Heart left ventricle (tissue), 16 donors: ENCODE measurements at regions not wholly inside any gene's neighbourhood (a gene's known extent, or its start where the extent isn't known, plus 50 kb on each side); places are given as distances from the start of the nearest gene placed in this dataset.

ENCODE experiments used
- ATAC-seq, 4 donors: fragments of 200-7000 bp; cut with Tn5 transposase; one replicate each; pipeline ENCODE4 v1.9.1; 2020 to 2022; ENCODE audit warnings: moderate library complexity in 4 of 4, mild to moderate bottlenecking in 3 of 4, moderate number of reproducible peaks in 1 of 4
- DNase-seq, 5 donors: peaks; one replicate each; pipeline ENCODE4 v3.0.0-alpha.2; 2020
- H3K27ac ChIP-seq, 12 donors: fragments of 200-600 bp; sonication (generic) in 4 of 12; one replicate each; pipeline versions ENCODE4 v1.5.0 to v1.8.0; 2016 to 2022; ENCODE audit warnings: mild to moderate bottlenecking in 2 of 12
- H3K27me3 ChIP-seq, 9 donors: fragments of 200-600 bp; sonication (generic) in 2 of 9; one replicate each; pipeline versions ENCODE4 v1.5.1 to v1.8.0; 2016 to 2022; ENCODE audit warnings: mild to moderate bottlenecking in 3 of 9
- H3K36me3 ChIP-seq, 9 donors: fragments of 200-600 bp; sonication (generic) in 2 of 9; one replicate each; pipeline versions ENCODE4 v1.5.0 to v1.8.0; 2018 to 2022; ENCODE audit warnings: mild to moderate bottlenecking in 2 of 9
- H3K4me1 ChIP-seq, 12 donors: fragments of 200-600 bp; sonication (generic) in 4 of 12; one replicate each; pipeline versions ENCODE4 v1.5.0 to v1.8.0; 2016 to 2022; ENCODE audit warnings: mild to moderate bottlenecking in 3 of 12
- H3K4me3 ChIP-seq, 12 donors: fragments of 200-600 bp; sonication (generic) in 4 of 12; one replicate each; pipeline versions ENCODE4 v1.5.0 to v1.8.0; 2017 to 2022; ENCODE audit warnings: mild to moderate bottlenecking in 9 of 12, moderate library complexity in 4 of 12
- H3K9me3 ChIP-seq, 12 donors: fragments of 200-600 bp; sonication (generic) in 4 of 12; one replicate each; pipeline versions ENCODE4 v1.5.0 to v1.8.0; 2016 to 2022; ENCODE audit warnings: mild to moderate bottlenecking in 1 of 12
- POLR2A ChIP-seq, 2 donors: fragments of 450-650 bp; IDR thresholded peaks; one replicate each; pipeline ENCODE4 v1.6.1; 2017; ENCODE audit warnings: antibody characterized with exemption in 2 of 2, mild to moderate bottlenecking in 2 of 2, moderate library complexity in 2 of 2
- WGBS, 4 donors: extraction: QIAGEN DNeasy Blood & Tissue Kit in 2 of 4; methylation state at CpG; one replicate each; pipeline versions ENCODE4 v1.1.5 to v1.1.7; 2013 to 2018; 5-methylcytosine and 5-hydroxymethylcytosine counted together
- intact Hi-C, 10 donors: fragments of 100-400 bp; cut with DNase I; formaldehyde crosslinking; loops; one replicate each; pipeline versions ENCODE4 v1.11.1 to v1.14.2; 2022
- TF ChIP-seq, protein P1 (sequence below), 12 donors: fragments of 200-600 bp; sonication (generic) in 4 of 12; IDR thresholded peaks; one replicate each; pipeline versions ENCODE4 v1.5.0 to v1.8.0; 2018 to 2022; ENCODE audit warnings: antibody characterized with exemption in 12 of 12, mild to moderate bottlenecking in 5 of 12
- donor health status: ischemic (EF 13 %, LVEDD 7.1; RV severe dilation, severe dysfunction).
- donor health status: healthy with polysubstance abuse.
- donor health status: DM: no; HTN: yes; CAD: no.
- donor health status: DM: no; HTN: no; CAD: no.
- donor health status: ischemic (EF 25% LVEDD 6.9; RV normal size, moderate dysfunction).
- donor health status: ischemic (EF 25% LVEDD 5.7; RV mildly dilated, moderate dysfunction).
- donor health status: healthy.
- donor health status: DM: yes; HTN: yes; CAD: no.
- donor health status: ischemic (EF 35%, LVEDD 5.7; RV mildly dilated, moderate dysfunction).
- donor health status: nonischemic (EF 11% LVEDD 7.7; RV severe dilation, severe dysfunction).
- donor health status: DM: yes; HTN: yes; CAD: no.
- donor health status: PGD.
- donor health status: ischemic (EF 29% LVEDD 5.4; RV normal size, mild dysfunction).
- donor health status: nonischemic (EF 23%, LVEDD 6.1; RV moderate dilation, normal function).

DNA sequence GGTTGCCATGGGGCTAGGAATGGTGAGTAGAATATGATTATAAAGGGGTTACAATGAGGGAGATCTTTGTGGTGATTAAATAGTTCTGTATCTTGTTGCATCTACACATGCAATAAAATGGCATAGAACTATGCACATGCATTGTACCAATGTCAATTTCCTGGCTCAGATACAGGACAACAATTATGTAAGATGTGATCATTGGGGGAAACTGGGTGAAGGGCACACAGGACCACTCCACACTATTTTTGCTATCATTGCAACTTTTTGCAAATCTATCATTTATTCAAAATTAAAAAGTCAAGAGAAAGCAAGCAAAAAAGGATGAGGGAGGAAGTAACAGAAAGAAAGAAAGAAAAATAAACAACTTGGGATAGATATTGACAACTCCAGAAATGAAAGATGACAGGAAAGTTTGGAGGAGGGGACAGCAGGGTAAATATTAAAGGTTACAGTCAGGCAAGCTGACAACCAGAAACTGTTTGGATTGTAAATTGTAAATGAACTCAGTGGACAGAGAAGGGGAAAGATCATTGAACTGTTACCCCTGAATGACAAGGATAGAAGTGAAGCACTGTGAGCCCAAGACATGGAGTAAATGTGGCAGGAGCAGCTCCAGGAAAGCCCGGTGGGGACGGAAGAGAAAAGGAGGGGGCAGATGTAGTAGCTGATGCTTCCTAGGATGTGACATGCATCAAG is 499.6 kb upstream of the JARID2 start:
- TF ChIP-seq, protein P1, sequence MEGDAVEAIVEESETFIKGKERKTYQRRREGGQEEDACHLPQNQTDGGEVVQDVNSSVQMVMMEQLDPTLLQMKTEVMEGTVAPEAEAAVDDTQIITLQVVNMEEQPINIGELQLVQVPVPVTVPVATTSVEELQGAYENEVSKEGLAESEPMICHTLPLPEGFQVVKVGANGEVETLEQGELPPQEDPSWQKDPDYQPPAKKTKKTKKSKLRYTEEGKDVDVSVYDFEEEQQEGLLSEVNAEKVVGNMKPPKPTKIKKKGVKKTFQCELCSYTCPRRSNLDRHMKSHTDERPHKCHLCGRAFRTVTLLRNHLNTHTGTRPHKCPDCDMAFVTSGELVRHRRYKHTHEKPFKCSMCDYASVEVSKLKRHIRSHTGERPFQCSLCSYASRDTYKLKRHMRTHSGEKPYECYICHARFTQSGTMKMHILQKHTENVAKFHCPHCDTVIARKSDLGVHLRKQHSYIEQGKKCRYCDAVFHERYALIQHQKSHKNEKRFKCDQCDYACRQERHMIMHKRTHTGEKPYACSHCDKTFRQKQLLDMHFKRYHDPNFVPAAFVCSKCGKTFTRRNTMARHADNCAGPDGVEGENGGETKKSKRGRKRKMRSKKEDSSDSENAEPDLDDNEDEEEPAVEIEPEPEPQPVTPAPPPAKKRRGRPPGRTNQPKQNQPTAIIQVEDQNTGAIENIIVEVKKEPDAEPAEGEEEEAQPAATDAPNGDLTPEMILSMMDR (IDR thresholded peaks at IDR 0.05), result no peak
- TF ChIP-seq POLR2A (IDR thresholded peaks at IDR 0.05), result no peak

DNA sequence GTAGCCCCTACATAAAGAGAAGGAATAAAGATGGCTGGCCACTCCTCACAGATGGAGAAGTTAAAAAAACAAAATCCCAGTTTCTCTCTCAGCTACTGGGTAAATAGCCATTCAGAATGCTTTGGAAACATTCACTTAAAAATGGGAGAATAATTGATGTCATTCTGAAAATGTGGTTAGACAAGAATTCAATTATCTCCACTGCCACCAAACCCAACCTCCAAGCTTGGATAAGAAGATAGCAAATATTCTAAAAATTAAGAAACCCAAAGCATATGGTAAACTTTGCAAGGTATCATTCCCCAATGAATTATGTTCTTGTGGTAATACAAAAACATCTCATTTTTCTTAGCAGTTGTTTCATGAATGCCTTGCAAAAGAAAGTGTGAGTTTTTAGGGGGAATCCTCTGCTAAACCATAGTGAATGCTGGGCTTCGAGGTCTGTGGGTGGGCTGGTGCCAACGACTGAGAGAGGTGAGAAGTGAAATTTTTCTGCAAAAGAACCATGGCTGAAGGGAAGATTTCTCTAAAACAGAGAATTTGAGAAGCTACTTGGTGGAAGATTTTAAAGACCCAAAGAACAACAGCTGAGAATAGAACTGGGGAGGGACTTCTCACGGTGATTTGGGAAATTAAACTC is 497.9 kb upstream of the JARID2 start:
- Histone ChIP-seq H3K27me3 (peaks cover 0 to 6% (median 0%) of the 10 kb centered on the region in 9 donors), H3K36me3 (no peaks in the 10 kb centered on the region), H3K27ac (no peak overlapping the region), H3K9me3 (peaks cover 0 to 9% (median 0%) of the 10 kb centered on the region in 12 donors), H3K4me1 (peaks cover 0 to 13% (median 0%) of the 10 kb centered on the region in 12 donors), H3K4me3 (no peak overlapping the region)
- TF ChIP-seq POLR2A (IDR thresholded peaks at IDR 0.05), result no peak
- TF ChIP-seq, protein P1 (IDR thresholded peaks at IDR 0.05), result no peak
- DNase-seq (no peak), ATAC-seq (no peak)
- intact Hi-C loops, result no loop called here
- WGBS, 4 donors, result 75 to 84% (median 77%) methylated on average over 3 of the region's 3 CpGs

More for the DNA sequence above, 499.6 kb upstream of the JARID2 start:
- H3K27ac ChIP-seq, result no peak overlapping the region
- 73 to 89% (median 79%) methylated on average over 2 of the region's 2 CpGs for WGBS, 4 donors
- ATAC-seq (no peak), DNase-seq (no peak)
- H3K4me1 ChIP-seq, result peaks cover 0 to 16% (median 0%) of the 10 kb centered on the region in 12 donors
- no peaks in the 10 kb centered on the region for H3K36me3 ChIP-seq
- peaks cover 0 to 6% (median 0%) of the 10 kb centered on the region in 9 donors for H3K27me3 ChIP-seq
- intact Hi-C loops, result no loop called here
- peaks cover 0 to 9% (median 0%) of the 10 kb centered on the region in 12 donors for H3K9me3 ChIP-seq
- H3K4me3 ChIP-seq, result no peak overlapping the region

DNA sequence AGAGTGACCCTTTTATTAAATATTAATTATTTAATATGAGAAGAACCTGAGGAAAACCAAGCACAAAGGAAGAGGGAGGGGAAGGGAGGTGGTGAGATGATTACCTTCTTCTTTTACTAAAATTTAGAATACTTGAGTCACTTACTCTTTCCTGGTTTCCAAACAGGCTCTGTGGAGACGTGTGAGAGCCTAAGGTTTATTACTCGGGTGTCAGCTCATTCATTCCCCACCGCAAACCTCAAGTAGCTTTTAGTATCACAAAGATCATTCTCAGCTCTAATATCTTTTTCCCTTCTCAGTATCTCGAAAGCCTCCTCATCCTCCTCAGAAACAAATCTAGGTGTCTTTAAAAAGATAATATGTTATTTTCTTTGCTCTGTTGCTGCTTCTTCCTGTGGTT is 497.2 kb upstream of the JARID2 start:
- WGBS, 4 donors, result 79 to 90% (median 89%) methylated on average over 4 of the region's 4 CpGs
- peaks cover 0 to 9% (median 0%) of the 10 kb centered on the region in 12 donors for H3K9me3 ChIP-seq
- intact Hi-C loops, result no loop called here
- peaks cover 0 to 6% (median 0%) of the 10 kb centered on the region in 9 donors for H3K27me3 ChIP-seq
- TF ChIP-seq POLR2A (IDR thresholded peaks at IDR 0.05), result no peak
- TF ChIP-seq, protein P1 (IDR thresholded peaks at IDR 0.05), result no peak
- no peak overlapping the region for H3K4me3 ChIP-seq
- H3K4me1 ChIP-seq, result peaks cover 0 to 6% (median 0%) of the 10 kb centered on the region in 12 donors
- no peak overlapping the region for H3K27ac ChIP-seq
- no peaks in the 10 kb centered on the region for H3K36me3 ChIP-seq
- ATAC-seq (no peak), DNase-seq (no peak)

DNA sequence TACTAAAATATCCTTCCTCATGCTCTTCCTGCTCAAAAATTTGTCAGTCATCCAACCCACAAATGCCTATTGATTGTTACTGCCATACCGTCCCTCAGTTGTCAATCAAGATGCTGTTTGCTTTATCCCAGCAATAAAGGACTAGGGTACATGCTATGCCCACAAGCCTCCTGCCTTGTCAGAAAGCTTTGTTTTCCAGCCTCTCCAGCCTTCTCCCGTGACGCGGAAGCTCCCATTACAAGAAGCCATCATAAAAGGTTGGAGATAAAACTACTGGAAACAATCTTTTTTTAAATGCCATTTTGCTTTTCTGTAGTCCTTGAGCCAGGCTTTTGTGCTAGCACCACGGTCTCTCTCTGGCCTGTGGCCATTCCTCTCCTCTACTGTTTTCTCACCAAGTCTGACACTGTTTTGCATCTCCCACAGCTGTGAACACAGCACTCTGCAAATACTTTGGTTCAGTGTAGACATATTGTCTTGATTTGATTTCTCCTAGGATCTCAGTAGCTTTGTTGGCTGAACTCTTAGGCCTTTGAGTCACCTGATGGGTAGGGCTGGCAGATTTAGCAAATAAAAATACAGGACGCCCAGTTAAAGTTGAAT is 495.7 kb upstream of the JARID2 start:
- ATAC-seq, result no peak
- no peak overlapping the region for H3K4me3 ChIP-seq
- intact Hi-C loops, result no loop called here

More for the DNA sequence above, 495.7 kb upstream of the JARID2 start:
- no peaks in the 10 kb centered on the region for H3K36me3 ChIP-seq
- 89 to 93% (median 91%) methylated on average over 6 of the region's 6 CpGs for WGBS, 4 donors
- H3K27me3 ChIP-seq, result peaks cover 0 to 6% (median 0%) of the 10 kb centered on the region in 9 donors
- DNase-seq, result no peak
- H3K9me3 ChIP-seq, result peaks cover 0 to 9% (median 0%) of the 10 kb centered on the region in 12 donors
- H3K4me1 ChIP-seq, result no peaks in the 10 kb centered on the region
- no peak for TF ChIP-seq POLR2A (IDR thresholded peaks at IDR 0.05)
- TF ChIP-seq, protein P1 (IDR thresholded peaks at IDR 0.05), result no peak
- no peak overlapping the region for H3K27ac ChIP-seq
